ENCODE measurements at regions not wholly inside any gene's neighbourhood (a gene's known extent, or its start where the extent isn't known, plus 50 kb on each side); places are given as distances from the start of the nearest gene placed in this dataset.

- no peak overlapping the region for H3K4me3 ChIP-seq
- H3K9me3 ChIP-seq, result no peaks in the 10 kb centered on the region
- intact Hi-C loops (cut with DNase I; ENCODE audit: low total_unique reads), result no loop called here
- H3K27me3 ChIP-seq, result no peaks in the 10 kb centered on the region
- DNase-seq, result no peak
- no peaks in the 10 kb centered on the region for H3K4me1 ChIP-seq
- H3K36me3 ChIP-seq (ENCODE audit: low read depth, missing control alignments), result no peaks in the 10 kb centered on the region
- 92 to 93% methylated on average over 2 of the region's 2 CpGs for WGBS, 2 donors
- TF ChIP-seq, protein P1, sequence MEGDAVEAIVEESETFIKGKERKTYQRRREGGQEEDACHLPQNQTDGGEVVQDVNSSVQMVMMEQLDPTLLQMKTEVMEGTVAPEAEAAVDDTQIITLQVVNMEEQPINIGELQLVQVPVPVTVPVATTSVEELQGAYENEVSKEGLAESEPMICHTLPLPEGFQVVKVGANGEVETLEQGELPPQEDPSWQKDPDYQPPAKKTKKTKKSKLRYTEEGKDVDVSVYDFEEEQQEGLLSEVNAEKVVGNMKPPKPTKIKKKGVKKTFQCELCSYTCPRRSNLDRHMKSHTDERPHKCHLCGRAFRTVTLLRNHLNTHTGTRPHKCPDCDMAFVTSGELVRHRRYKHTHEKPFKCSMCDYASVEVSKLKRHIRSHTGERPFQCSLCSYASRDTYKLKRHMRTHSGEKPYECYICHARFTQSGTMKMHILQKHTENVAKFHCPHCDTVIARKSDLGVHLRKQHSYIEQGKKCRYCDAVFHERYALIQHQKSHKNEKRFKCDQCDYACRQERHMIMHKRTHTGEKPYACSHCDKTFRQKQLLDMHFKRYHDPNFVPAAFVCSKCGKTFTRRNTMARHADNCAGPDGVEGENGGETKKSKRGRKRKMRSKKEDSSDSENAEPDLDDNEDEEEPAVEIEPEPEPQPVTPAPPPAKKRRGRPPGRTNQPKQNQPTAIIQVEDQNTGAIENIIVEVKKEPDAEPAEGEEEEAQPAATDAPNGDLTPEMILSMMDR (IDR thresholded peaks at IDR 0.05), result no peak
- TF ChIP-seq POLR2A (IDR thresholded peaks at IDR 0.05), result no peak
- no peak overlapping the region for H3K27ac ChIP-seq
These were observed 119.8 kb upstream of the ARHGAP20 start for GRCh38 chr11:110832080-110832479.

- intact Hi-C loops (cut with DNase I; ENCODE audit: low total_unique reads), result no loop called here
These were observed 118.5 kb upstream of the ARHGAP20 start for GRCh38 chr11:110830747-110831146.

GRCh38 chr11:110830344-110830743 is 118.1 kb upstream of the ARHGAP20 start:
- H3K27ac ChIP-seq, result no peak overlapping the region
- no peaks in the 10 kb centered on the region for H3K9me3 ChIP-seq
- DNase-seq, result no peak
- intact Hi-C loops (cut with DNase I; ENCODE audit: low total_unique reads), result no loop called here
- WGBS, 2 donors, result 89 to 93% methylated on average over 7 of the region's 7 CpGs
- TF ChIP-seq, protein P1 (IDR thresholded peaks at IDR 0.05), result no peak
- no peaks in the 10 kb centered on the region for H3K4me1 ChIP-seq
- H3K27me3 ChIP-seq, result no peaks in the 10 kb centered on the region
- H3K4me3 ChIP-seq, result no peak overlapping the region
- H3K36me3 ChIP-seq (ENCODE audit: low read depth, missing control alignments), result no peaks in the 10 kb centered on the region

More at GRCh38 chr11:110830747-110831146, 118.5 kb upstream of the ARHGAP20 start:
- H3K4me1 ChIP-seq, result no peaks in the 10 kb centered on the region
- H3K27ac ChIP-seq, result no peak overlapping the region
- H3K9me3 ChIP-seq, result no peaks in the 10 kb centered on the region
- H3K4me3 ChIP-seq, result no peak overlapping the region
- 89 to 92% methylated on average over 5 of the region's 5 CpGs for WGBS, 2 donors
- no peaks in the 10 kb centered on the region for H3K36me3 ChIP-seq (ENCODE audit: low read depth, missing control alignments)
- no peak for DNase-seq
- TF ChIP-seq POLR2A (IDR thresholded peaks at IDR 0.05), result no peak
- TF ChIP-seq, protein P1 (IDR thresholded peaks at IDR 0.05), result no peak
- no peaks in the 10 kb centered on the region for H3K27me3 ChIP-seq

DNA sequence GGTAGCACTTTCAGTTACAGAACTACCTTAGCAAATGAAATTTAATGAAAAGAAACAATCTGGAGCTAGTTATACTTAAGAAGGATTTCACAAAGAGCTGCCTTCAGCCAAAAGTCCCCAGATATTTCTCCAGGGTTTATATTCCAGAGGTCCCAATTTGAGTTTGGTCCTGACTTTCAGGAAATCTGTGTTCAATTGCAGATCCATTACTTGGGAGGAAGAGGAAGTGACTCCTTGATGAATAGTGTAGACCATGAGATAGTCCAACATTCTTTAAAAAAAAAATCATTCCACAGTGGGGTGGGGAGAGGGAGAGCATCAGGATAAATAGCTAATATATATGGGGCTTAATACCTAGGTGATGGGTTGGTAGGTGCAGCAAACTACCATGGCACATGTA is 117.6 kb upstream of the ARHGAP20 start:
- H3K4me1 ChIP-seq, result no peaks in the 10 kb centered on the region
- no peak overlapping the region for H3K27ac ChIP-seq
- H3K9me3 ChIP-seq, result no peaks in the 10 kb centered on the region
- DNase-seq, result no peak
- intact Hi-C loops (cut with DNase I; ENCODE audit: low total_unique reads), result no loop called here
- TF ChIP-seq POLR2A (IDR thresholded peaks at IDR 0.05), result no peak
- TF ChIP-seq, protein P1 (IDR thresholded peaks at IDR 0.05), result no peak
- H3K36me3 ChIP-seq (ENCODE audit: low read depth, missing control alignments), result no peaks in the 10 kb centered on the region
- H3K27me3 ChIP-seq, result no peaks in the 10 kb centered on the region
- H3K4me3 ChIP-seq, result no peak overlapping the region

DNA sequence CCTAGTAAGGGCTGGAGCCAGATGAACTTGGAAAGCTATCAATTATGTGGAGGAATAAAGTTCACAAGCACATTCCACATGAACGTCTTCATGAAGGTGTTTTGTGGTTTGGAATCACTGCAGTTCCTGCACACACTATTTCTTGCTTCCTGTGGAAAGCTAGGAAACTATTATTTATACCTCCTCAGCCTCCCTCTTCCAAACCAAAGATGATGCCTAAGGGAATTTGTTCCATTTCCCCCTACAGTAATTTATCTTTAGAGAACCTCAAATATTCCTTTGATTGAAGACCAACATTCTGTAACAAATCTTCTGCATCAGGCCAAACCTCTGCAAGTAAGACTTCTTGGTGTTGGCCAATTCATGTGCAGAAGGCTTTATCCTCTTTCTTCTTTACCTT is 115.8 kb upstream of the ARHGAP20 start:
- no peak for TF ChIP-seq POLR2A (IDR thresholded peaks at IDR 0.05)
- TF ChIP-seq, protein P1 (IDR thresholded peaks at IDR 0.05), result no peak
- 56 to 58% methylated on average over 1 of the region's 1 CpG for WGBS, 2 donors
- DNase-seq, result no peak

More for the DNA sequence above, 115.8 kb upstream of the ARHGAP20 start:
- H3K9me3 ChIP-seq, result no peaks in the 10 kb centered on the region
- H3K27me3 ChIP-seq, result no peaks in the 10 kb centered on the region
- intact Hi-C loops (cut with DNase I; ENCODE audit: low total_unique reads), result no loop called here
- H3K36me3 ChIP-seq (ENCODE audit: low read depth, missing control alignments), result no peaks in the 10 kb centered on the region
- no peak overlapping the region for H3K27ac ChIP-seq
- H3K4me3 ChIP-seq, result no peak overlapping the region
- peaks cover 4% of the 10 kb centered on the region for H3K4me1 ChIP-seq

Data from testis (tissue), 2 donors.